GM10266 (cell line): ENCODE measurements at regions not wholly inside any gene's neighbourhood (a gene's known extent, or its start where the extent isn't known, plus 50 kb on each side); places are given as distances from the start of the nearest gene placed in this dataset.

Source experiments
- DNase-seq: peaks from one replicate; pipeline ENCODE4 v3.0.0; 2012; ENCODE audit errors: extremely low spot score
- TF ChIP-seq, protein P1 (sequence below): IDR thresholded peaks from 2 replicates; pipeline ENCODE4 v1.5.1; 2012; ENCODE audit warnings: mild to moderate bottlenecking, low read depth; ENCODE audit not compliant: control insufficient read depth, insufficient read depth; ENCODE audit errors: missing control alignments

DNA sequence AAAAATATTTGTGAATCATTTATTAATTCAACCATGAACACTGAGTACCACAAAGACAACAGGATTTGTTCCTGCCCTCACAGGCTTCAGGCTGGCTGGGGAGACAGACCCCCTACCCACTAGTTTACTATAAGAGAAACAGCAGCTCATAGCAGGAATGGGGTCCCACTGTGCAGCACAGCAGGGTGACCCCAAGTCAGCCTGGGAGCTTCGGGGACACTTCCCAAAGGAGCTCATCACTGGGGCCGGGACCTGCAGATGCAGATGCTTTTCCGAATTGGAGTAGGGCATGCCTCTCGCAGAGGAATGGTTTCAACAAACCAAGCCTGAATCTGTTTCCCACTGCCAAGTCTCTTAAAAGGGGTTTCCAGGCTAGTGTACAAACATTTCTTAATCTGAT is 176.2 kb upstream of the PWP1 start:
- TF ChIP-seq, protein P1, sequence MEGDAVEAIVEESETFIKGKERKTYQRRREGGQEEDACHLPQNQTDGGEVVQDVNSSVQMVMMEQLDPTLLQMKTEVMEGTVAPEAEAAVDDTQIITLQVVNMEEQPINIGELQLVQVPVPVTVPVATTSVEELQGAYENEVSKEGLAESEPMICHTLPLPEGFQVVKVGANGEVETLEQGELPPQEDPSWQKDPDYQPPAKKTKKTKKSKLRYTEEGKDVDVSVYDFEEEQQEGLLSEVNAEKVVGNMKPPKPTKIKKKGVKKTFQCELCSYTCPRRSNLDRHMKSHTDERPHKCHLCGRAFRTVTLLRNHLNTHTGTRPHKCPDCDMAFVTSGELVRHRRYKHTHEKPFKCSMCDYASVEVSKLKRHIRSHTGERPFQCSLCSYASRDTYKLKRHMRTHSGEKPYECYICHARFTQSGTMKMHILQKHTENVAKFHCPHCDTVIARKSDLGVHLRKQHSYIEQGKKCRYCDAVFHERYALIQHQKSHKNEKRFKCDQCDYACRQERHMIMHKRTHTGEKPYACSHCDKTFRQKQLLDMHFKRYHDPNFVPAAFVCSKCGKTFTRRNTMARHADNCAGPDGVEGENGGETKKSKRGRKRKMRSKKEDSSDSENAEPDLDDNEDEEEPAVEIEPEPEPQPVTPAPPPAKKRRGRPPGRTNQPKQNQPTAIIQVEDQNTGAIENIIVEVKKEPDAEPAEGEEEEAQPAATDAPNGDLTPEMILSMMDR = no peak
- DNase-seq = no peak

DNA sequence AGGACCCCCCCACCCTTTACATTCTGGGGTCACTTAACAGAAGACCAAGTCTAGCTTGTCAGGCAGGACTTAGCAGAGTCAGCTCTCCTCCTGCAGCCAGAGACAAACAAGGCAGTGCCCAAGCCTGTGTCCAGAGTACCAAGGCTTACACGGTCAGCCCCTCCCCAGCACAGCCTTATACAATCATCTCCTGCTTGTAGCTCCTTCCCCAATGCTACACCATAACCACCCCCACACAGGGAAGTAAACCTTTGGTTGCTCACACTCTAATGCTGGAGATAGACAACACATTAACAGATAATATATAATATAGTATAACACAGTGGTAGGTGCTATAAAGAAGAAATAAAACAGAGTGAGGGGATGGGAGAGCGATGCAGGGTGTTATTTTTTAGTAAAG is 175.4 kb upstream of the PWP1 start:
- no peak for DNase-seq
- TF ChIP-seq, protein P1 = no peak

DNA sequence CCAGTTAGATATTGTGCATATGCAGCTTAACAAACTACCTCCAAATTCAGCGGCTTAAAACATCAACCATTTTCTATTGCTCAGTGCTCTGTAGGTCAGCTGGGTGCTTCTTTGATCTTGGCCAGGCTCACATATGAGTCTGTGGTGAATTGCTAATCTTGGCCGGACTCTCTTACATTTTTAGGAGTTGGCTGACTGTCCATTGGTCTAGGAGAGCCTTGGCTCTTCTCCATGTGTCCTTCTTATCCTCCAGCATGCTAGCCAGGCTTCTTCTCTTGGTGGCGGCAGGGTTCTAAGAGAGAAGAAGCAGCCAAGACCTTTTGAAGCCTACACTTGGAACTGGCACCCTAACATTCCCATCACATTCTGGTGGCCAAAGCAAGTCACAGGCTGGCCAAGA is 174.3 kb upstream of the PWP1 start:
- no peak for DNase-seq
- TF ChIP-seq, protein P1 = no peak

DNA sequence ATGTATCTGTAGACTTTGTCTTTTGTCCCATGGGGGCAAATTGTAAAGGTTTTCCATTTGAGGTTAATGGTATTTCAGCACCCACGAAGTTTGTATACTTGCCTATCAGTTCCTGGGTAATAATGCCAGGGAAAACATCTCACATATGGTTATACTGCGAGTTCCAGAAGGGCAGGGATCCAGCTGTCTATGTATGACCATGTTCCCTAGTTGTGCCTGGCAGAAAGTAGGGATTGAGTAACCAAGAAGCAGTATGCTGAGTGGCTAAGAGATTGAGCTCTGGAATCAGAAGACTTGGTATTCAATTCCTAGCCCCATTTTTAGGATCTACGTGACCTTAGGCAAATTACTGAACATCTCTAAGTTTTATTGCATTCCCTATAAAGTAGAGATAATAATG is 173.2 kb upstream of the PWP1 start:
- TF ChIP-seq, protein P1 = no peak
- no peak for DNase-seq

DNA sequence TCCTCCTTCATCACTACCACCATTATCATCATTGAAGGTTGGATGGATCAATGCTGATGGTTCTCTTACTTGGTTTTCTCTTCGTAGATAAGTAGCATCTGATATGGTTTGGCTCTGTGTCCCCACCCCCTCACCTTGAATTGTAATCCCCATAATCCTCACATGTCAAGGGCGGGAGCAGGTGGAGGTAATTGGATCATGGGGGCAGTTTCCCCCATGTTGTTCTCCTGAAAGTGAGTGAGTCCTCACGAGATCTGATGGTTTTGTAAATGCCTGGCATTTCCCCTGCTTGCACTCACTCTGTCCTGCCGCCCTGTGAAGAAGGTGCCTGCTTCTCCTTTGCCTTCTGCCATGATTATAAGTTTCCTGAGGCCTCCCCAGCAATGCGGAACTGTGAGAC is 172.4 kb upstream of the PWP1 start:
- TF ChIP-seq, protein P1 = no peak
- DNase-seq = no peak

DNA sequence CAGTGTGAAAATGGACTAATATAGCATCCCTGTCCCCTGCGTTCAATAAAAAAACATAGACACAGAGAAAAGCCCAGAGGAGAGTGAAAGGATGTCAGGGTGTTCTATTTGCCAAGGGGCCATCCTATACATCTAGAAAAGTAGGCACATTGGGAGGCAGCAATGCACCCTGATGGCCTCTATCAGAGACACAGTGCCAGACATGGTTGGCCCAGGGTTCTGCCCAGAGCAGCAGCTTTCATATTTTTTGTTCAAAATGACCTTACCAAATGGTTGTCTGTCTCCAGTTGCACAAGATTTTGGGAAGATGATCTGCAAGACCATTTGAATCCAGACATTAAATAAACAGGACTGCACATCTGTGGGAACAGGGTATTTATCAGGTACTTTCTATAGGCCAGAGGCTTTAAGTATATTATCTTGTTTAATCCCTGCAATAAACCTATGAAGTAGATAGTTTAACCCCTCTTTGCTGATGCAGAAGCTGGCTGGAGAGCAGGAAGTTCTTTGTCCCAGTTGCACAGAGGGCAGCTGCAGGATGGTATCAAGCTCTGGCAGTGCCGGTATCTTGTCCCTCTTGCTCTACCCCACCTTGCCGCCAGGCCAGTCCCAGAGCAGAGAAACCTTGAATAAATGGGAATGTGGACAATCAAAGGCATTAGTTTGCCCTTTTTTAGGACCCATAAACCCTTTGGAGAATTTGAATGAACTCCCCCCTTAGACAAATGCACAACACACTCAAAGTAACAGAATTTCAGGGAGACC is 171.8 kb upstream of the PWP1 start:
- DNase-seq = no peak
- TF ChIP-seq, protein P1 = no peak

DNA sequence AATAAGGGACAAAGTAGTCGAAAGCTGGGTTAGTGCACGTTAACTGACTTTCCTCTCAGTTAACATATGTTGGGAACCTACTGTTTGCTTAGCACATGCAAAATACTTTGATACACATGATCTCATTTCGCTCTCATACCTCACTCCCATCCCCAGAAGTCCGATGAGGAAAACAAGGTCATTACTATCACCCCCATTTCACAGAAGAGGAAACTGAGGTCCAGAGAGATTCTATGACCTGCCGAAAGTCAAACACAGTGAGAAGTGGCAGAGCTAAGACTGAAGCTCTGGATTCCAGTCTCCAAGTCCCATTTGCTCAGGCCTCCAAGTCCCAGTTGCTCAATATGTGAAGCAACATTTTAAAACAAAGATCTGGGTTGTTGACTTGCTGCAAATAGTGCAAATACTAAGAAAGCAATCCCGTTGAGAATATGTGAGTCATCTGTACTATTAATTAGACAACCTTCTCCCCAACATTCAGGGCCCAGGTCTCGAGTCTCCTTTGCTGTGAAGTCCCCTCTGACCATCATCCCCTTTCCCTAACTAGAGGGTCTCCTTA is 170.6 kb upstream of the PWP1 start:
- TF ChIP-seq, protein P1 = no peak
- DNase-seq = no peak
